Endothelial cell of umbilical vein (primary cell): ENCODE measurements at regions not wholly inside any gene's neighbourhood (a gene's known extent, or its start where the extent isn't known, plus 50 kb on each side); places are given as distances from the start of the nearest gene placed in this dataset.

Experiments
- EZH2 ChIP-seq: IDR thresholded peaks from 2 replicates; pipeline ENCODE4 v1.6.1; 2012; ENCODE audit warnings: borderline replicate concordance, low read depth, mild to moderate bottlenecking, moderate library complexity, low read length, inconsistent platforms; ENCODE audit not compliant: severe bottlenecking
- FOS ChIP-seq: IDR thresholded peaks from 2 replicates; pipeline ENCODE4 v1.6.1; 2011; ENCODE audit warnings: mild to moderate bottlenecking, low read length, moderate library complexity, borderline replicate concordance; ENCODE audit not compliant: insufficient read depth
- JUN ChIP-seq: IDR thresholded peaks from 2 replicates; pipeline ENCODE4 v1.6.1; 2011; ENCODE audit warnings: borderline replicate concordance, low read depth; ENCODE audit not compliant: insufficient read length, insufficient read depth
- MYC ChIP-seq: IDR thresholded peaks from one replicate; pipeline ENCODE4 v1.6.1; 2011; ENCODE audit warnings: mild to moderate bottlenecking, low read depth, low read length
- POLR2A ChIP-seq: IDR thresholded peaks from 2 replicates; pipeline ENCODE4 v1.6.1; 2012; ENCODE audit warnings: low read depth, mild to moderate bottlenecking, control low read depth, low read length
- POLR2AphosphoS5 ChIP-seq: IDR thresholded peaks from 2 replicates; pipeline ENCODE4 v1.6.1; 2012; ENCODE audit warnings: low read depth, mild to moderate bottlenecking, control low read depth, low read length, moderate library complexity; ENCODE audit not compliant: insufficient read depth
- TF ChIP-seq, protein P1 (sequence below), 2 donors: IDR thresholded peaks; 1 replicate in 1 of 2; 2 replicates in 1 of 2; pipeline ENCODE4 v1.5.1; 2011; ENCODE audit warnings: low read length in 2 of 2, mild to moderate bottlenecking in 2 of 2, moderate library complexity in 2 of 2, control low read depth in 1 of 2, inconsistent platforms in 1 of 2, low read depth in 1 of 2; ENCODE audit not compliant: insufficient read depth in 1 of 2; ENCODE audit errors: extremely low read depth in 1 of 2
- TF ChIP-seq, protein P2 (sequence below): IDR thresholded peaks from 2 replicates; pipeline ENCODE4 v1.6.1; 2011; ENCODE audit not compliant: insufficient read depth, insufficient read length

- TF ChIP-seq POLR2A (no peak), POLR2AphosphoS5 (no peak), FOS (no peak), JUN (no peak), MYC (no peak), EZH2 (no peak)
- TF ChIP-seq, protein P1, sequence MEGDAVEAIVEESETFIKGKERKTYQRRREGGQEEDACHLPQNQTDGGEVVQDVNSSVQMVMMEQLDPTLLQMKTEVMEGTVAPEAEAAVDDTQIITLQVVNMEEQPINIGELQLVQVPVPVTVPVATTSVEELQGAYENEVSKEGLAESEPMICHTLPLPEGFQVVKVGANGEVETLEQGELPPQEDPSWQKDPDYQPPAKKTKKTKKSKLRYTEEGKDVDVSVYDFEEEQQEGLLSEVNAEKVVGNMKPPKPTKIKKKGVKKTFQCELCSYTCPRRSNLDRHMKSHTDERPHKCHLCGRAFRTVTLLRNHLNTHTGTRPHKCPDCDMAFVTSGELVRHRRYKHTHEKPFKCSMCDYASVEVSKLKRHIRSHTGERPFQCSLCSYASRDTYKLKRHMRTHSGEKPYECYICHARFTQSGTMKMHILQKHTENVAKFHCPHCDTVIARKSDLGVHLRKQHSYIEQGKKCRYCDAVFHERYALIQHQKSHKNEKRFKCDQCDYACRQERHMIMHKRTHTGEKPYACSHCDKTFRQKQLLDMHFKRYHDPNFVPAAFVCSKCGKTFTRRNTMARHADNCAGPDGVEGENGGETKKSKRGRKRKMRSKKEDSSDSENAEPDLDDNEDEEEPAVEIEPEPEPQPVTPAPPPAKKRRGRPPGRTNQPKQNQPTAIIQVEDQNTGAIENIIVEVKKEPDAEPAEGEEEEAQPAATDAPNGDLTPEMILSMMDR (IDR thresholded peaks at IDR 0.05; ENCODE audit: extremely low read depth in 1 of 2, insufficient read depth in 1 of 2, low read depth in 1 of 2, low read length in 2 of 2): no peak
- TF ChIP-seq, protein P2, sequence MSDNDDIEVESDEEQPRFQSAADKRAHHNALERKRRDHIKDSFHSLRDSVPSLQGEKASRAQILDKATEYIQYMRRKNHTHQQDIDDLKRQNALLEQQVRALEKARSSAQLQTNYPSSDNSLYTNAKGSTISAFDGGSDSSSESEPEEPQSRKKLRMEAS: no peak
Measured at GRCh38 chr1:83769594-83770318, 229.2 kb downstream of the TTLL7 start.
